Thoracic aorta (tissue), 2 donors: ENCODE measurements at regions not wholly inside any gene's neighbourhood (a gene's known extent, or its start where the extent isn't known, plus 50 kb on each side); places are given as distances from the start of the nearest gene placed in this dataset.
"Not testable (repeated sequence)": the region's sequence is repeated elsewhere in the genome, so short reads cannot be mapped to it uniquely, and the experiment has no call there.

Experiments
- ATAC-seq: fragments of 150-250 bp; one replicate; pipeline ENCODE4 v1.8.0; 2017; ENCODE audit warnings: low read depth; ENCODE audit not compliant: insufficient number of reproducible peaks, low FRiP score
- DNase-seq: peaks from one replicate; pipeline ENCODE4 v3.0.0-alpha.2; 2020; ENCODE audit warnings: low spot score
- H3K27ac ChIP-seq, 2 donors: fragments of 200-600 bp; sonication (generic); 1 replicate in 1 of 2; 2 replicates in 1 of 2; pipeline ENCODE4 v1.5.1; 2016; ENCODE audit warnings: mild to moderate bottlenecking in 2 of 2, moderate library complexity in 2 of 2
- H3K27me3 ChIP-seq: fragments of 200-600 bp; sonication (generic); replicated peaks from 2 replicates; pipeline ENCODE4 v1.6.0; 2016; ENCODE audit warnings: mild to moderate bottlenecking; ENCODE audit not compliant: insufficient read depth
- H3K36me3 ChIP-seq: fragments of 200-600 bp; sonication (generic); one replicate; pipeline ENCODE4 v1.5.1; 2016
- H3K4me1 ChIP-seq, 2 donors: fragments of 200-600 bp; sonication (generic); 1 replicate in 1 of 2; 2 replicates in 1 of 2; pipeline versions ENCODE4 v1.5.1 to v1.6.0; 2016; ENCODE audit warnings: low read depth in 2 of 2, mild to moderate bottlenecking in 1 of 2; ENCODE audit not compliant: control insufficient read depth in 1 of 2
- H3K4me3 ChIP-seq: fragments of 200-600 bp; sonication (generic); 2 replicates; pipeline ENCODE4 v1.5.1; 2016; ENCODE audit warnings: mild to moderate bottlenecking
- H3K9me3 ChIP-seq: fragments of 200-600 bp; sonication (generic); 2 replicates; pipeline ENCODE4 v1.5.1; 2016
- TF ChIP-seq, protein P1 (sequence below): fragments of 200-600 bp; sonication (generic); IDR thresholded peaks from one replicate; pipeline ENCODE4 v1.5.1; 2019; ENCODE audit warnings: antibody characterized with exemption

DNA sequence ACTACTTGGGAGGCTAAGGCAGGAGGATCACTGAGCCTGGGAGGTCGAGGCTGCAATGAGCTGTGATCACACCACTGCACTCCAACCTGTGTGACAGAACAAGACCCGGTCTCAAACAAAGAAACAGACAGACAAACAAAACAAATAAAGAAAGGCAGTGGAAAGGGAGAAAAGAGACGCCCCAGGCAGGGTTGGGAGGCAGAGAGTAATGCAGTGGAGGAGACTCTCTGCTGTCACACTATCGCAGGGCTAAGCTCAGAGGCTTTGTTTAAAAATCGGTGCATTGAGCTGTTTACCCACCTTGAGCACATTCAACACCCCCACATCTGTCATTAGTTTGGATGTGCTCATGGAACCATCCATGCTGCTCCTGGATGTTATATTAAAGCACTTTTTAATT, 84.2 kb upstream of the RMP24 start:
- TF ChIP-seq, protein P1, sequence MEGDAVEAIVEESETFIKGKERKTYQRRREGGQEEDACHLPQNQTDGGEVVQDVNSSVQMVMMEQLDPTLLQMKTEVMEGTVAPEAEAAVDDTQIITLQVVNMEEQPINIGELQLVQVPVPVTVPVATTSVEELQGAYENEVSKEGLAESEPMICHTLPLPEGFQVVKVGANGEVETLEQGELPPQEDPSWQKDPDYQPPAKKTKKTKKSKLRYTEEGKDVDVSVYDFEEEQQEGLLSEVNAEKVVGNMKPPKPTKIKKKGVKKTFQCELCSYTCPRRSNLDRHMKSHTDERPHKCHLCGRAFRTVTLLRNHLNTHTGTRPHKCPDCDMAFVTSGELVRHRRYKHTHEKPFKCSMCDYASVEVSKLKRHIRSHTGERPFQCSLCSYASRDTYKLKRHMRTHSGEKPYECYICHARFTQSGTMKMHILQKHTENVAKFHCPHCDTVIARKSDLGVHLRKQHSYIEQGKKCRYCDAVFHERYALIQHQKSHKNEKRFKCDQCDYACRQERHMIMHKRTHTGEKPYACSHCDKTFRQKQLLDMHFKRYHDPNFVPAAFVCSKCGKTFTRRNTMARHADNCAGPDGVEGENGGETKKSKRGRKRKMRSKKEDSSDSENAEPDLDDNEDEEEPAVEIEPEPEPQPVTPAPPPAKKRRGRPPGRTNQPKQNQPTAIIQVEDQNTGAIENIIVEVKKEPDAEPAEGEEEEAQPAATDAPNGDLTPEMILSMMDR, result no peak
- Histone ChIP-seq H3K27me3 (no peaks in the 10 kb centered on the region), H3K36me3 (no peaks in the 10 kb centered on the region), H3K27ac (no peak overlapping the region), H3K4me3 (no peak overlapping the region), H3K9me3 (peaks cover 4% of the 10 kb centered on the region), H3K4me1 (no peaks in the 10 kb centered on the region)
- DNase-seq, result no peak
- ATAC-seq, result no peak

DNA sequence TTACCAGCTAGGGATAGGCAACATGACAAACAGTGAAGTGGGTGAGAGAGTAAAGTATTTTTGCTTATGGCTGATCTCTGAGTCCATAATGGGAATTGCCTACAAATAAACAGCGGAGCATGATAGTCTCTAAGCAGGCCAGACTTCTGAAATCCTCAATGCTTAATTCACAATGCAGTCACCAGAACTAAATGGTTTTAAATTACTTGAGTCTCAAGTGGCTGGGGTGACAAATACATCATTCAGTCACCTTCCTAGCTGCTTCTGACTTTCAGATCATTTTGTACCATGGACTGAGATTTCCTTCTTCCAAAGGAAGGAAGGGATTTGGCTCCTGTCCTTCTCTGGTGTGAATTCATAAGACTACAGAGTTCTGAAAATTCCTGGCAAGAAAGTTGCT, 82.8 kb upstream of the RMP24 start:
- ATAC-seq (no peak), DNase-seq (no peak)
- Histone ChIP-seq H3K9me3 (peaks cover 4% of the 10 kb centered on the region), H3K4me3 (no peak overlapping the region), H3K27me3 (no peaks in the 10 kb centered on the region), H3K36me3 (no peaks in the 10 kb centered on the region), H3K4me1 (no peaks in the 10 kb centered on the region), H3K27ac (no peak overlapping the region)
- TF ChIP-seq, protein P1, result no peak

DNA sequence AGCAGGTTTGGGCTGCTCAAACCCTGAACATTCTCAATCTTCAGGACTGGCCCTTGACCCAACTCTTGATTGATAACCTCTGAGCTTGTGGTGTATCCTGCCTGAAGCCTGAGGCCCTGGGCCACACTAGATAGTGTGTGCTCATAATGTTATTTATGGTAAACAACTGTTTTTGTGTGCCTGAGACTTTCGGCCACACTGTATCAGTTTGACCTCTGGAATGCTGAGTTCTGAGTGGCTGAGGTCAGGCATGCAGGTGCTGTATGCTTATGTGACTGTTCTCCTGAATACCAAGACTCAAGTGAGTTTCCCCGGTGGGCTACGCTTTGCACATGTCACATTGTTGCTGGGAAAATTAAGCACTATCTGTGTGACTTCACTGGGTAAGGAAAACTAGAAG, 82.2 kb upstream of the RMP24 start:
- ATAC-seq (no peak), DNase-seq (no peak)
- Histone ChIP-seq H3K27ac (no peak overlapping the region), H3K4me1 (no peaks in the 10 kb centered on the region), H3K36me3 (no peaks in the 10 kb centered on the region), H3K27me3 (no peaks in the 10 kb centered on the region), H3K9me3 (peaks cover 4% of the 10 kb centered on the region), H3K4me3 (no peak overlapping the region)
- TF ChIP-seq, protein P1, result no peak

DNA sequence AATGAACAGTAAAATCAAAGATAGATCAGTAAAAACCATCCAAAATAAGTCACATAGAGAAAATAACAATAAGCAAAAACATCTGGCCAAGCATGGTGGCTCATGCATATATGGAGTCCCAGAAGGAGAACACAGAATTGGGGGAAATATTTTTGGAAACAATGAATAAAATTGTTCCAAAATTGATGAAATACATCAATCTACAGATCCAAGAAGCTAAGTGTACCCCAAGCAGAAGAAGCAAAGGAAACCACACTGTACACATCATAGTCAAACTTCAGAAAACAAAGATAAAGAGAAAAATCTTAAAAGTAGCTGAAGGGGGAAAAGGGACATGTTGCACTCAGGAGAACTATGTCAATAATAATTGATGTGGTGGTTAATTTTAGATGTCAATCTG, 80.4 kb upstream of the RMP24 start:
- Histone ChIP-seq H3K36me3 (no peaks in the 10 kb centered on the region), H3K4me1 (no peaks in the 10 kb centered on the region), H3K27ac (no peak overlapping the region), H3K4me3 (no peak overlapping the region), H3K27me3 (no peaks in the 10 kb centered on the region), H3K9me3 (peaks cover 4% of the 10 kb centered on the region)
- DNase-seq (no peak), ATAC-seq (no peak)
- TF ChIP-seq, protein P1, result no peak

DNA sequence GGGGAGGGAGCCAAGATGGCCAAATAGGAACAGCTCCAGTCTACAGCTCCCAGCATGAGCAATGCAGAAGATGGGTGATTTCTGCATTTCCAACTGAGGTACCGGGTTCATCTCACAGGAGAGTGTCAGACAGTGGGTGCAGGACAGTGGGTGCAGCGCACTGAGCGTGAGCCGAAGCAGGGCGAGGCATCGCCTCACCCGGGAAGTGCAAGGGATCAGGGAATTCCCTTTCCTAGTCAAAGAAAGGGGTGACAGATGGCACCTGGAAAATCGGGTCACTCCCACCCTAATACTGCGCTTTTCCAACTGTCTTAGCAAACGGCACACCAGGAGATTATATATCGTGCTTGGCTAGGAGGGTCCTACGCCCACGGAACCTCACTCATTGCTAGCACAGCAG, 75.0 kb upstream of the RMP24 start:
- H3K27ac ChIP-seq, H3K36me3 ChIP-seq, H3K27me3 ChIP-seq, H3K9me3 ChIP-seq, ATAC-seq, DNase-seq, H3K4me1 ChIP-seq, H3K4me3 ChIP-seq: not testable (repeated sequence)

DNA sequence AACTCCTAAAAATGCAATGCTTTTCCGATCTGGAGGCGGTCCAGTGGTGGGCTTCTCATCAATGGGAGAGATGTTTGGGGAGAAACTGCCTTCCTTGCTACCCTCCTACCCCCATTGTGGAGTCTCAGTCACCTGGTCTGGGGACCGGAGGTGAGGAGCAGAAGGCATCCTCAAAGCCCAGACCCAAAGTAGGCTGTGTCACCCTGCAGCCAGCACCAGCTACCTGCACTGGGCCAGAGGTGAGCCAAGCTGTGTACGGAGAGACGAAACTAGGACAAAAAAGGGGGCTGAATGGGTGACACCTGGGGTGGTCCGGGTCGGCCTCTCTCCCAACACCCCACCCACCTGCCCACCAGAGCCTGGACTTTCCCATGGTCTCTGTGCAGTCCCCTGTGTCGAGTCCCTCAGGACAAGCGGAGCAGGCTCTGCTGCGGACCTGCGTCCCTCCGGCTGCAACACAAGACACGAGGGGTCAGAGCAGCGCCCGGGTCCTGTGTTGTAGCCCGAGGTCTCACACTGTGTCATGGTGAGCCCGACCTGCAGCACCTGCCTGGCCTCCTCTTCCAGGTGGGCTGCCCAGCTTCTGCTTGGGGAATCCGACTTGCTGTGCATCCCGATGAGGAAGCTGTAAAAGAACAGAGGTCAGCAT, 68.0 kb upstream of the RMP24 start:
- no peaks in the 10 kb centered on the region for H3K27me3 ChIP-seq
- H3K4me3 ChIP-seq, result no peak overlapping the region
- H3K9me3 ChIP-seq, result no peaks in the 10 kb centered on the region
- no peaks in the 10 kb centered on the region for H3K4me1 ChIP-seq
- no peak overlapping the region for H3K27ac ChIP-seq
- ATAC-seq, result no peak
- no peak for DNase-seq
- no peaks in the 10 kb centered on the region for H3K36me3 ChIP-seq
- TF ChIP-seq, protein P1, result no peak
